ENCODE measurements at regions not wholly inside any gene's neighbourhood (a gene's known extent, or its start where the extent isn't known, plus 50 kb on each side); places are given as distances from the start of the nearest gene placed in this dataset.

GRCh38 chr10:125283836-125284614, 123.7 kb upstream of the CTBP2 start:
- Mint-ChIP-seq H3K4me3 (no peak overlapping the region), H3K27me3 (peaks cover 4% of the 10 kb centered on the region), H3K27ac (no peak overlapping the region), H3K4me1 (ENCODE audit: unreplicated experiment) (peaks cover 18% of the 10 kb centered on the region), H3K9me3 (no peaks in the 10 kb centered on the region), H3K36me3 (no peaks in the 10 kb centered on the region)
- peak; percentile 55 for DNase-seq (ENCODE audit: extremely low spot score, unreplicated experiment)
- TF ChIP-seq CTCF (conservative IDR thresholded peaks at IDR 0.05): no peak

GRCh38 chr10:125283191-125283835, 123.0 kb upstream of the CTBP2 start:
- Mint-ChIP-seq H3K27ac (peak overlapping the region; percentile 23), H3K4me1 (ENCODE audit: unreplicated experiment) (peaks cover 18% of the 10 kb centered on the region), H3K9me3 (no peaks in the 10 kb centered on the region), H3K27me3 (peaks cover 4% of the 10 kb centered on the region), H3K4me3 (no peak overlapping the region), H3K36me3 (no peaks in the 10 kb centered on the region)
- peak; percentile 53 for DNase-seq (ENCODE audit: extremely low spot score, unreplicated experiment)
- no peak for TF ChIP-seq CTCF (conservative IDR thresholded peaks at IDR 0.05)

- Mint-ChIP-seq H3K4me3 (no peak overlapping the region), H3K4me1 (ENCODE audit: unreplicated experiment) (peaks cover 18% of the 10 kb centered on the region), H3K27ac (no peak overlapping the region), H3K27me3 (peaks cover 4% of the 10 kb centered on the region), H3K9me3 (peaks cover 2% of the 10 kb centered on the region), H3K36me3 (no peaks in the 10 kb centered on the region)
- no peak for DNase-seq (ENCODE audit: extremely low spot score, unreplicated experiment)
- TF ChIP-seq CTCF (conservative IDR thresholded peaks at IDR 0.05): no peak
Measured at GRCh38 chr10:125281091-125281490, 120.7 kb upstream of the CTBP2 start.

GRCh38 chr10:125276133-125276532, 115.8 kb upstream of the CTBP2 start:
- no peaks in the 10 kb centered on the region for H3K36me3 Mint-ChIP-seq
- H3K27ac Mint-ChIP-seq: no peak overlapping the region
- H3K4me3 Mint-ChIP-seq: no peak overlapping the region
- H3K4me1 Mint-ChIP-seq (ENCODE audit: unreplicated experiment): no peaks in the 10 kb centered on the region
- no peaks in the 10 kb centered on the region for H3K27me3 Mint-ChIP-seq
- no peak for DNase-seq (ENCODE audit: extremely low spot score, unreplicated experiment)
- peaks cover 4% of the 10 kb centered on the region for H3K9me3 Mint-ChIP-seq
- no peak for TF ChIP-seq CTCF (conservative IDR thresholded peaks at IDR 0.05)

- Mint-ChIP-seq H3K4me1 (ENCODE audit: unreplicated experiment) (no peaks in the 10 kb centered on the region), H3K27ac (no peak overlapping the region), H3K36me3 (no peaks in the 10 kb centered on the region), H3K27me3 (peaks cover 5% of the 10 kb centered on the region), H3K4me3 (no peak overlapping the region), H3K9me3 (peaks cover 4% of the 10 kb centered on the region)
- DNase-seq (ENCODE audit: extremely low spot score, unreplicated experiment): no peak
- TF ChIP-seq CTCF (conservative IDR thresholded peaks at IDR 0.05): no peak
Measured at GRCh38 chr10:125274961-125275360, 114.6 kb upstream of the CTBP2 start.

Data from type B pancreatic cell (in vitro differentiated cells).